HG03432 (cell line): ENCODE measurements at regions not wholly inside any gene's neighbourhood (a gene's known extent, or its start where the extent isn't known, plus 50 kb on each side); places are given as distances from the start of the nearest gene placed in this dataset.
"Not testable (repeated sequence)": the region's sequence is repeated elsewhere in the genome, so short reads cannot be mapped to it uniquely, and the experiment has no call there.

Experiments used
- ATAC-seq: cut with Tn5 transposase; IDR thresholded peaks from one replicate; pipeline ENCODE4 v1.9.1; 2021; ENCODE audit warnings: mild to moderate bottlenecking, moderate library complexity; ENCODE audit not compliant: unreplicated experiment

DNA sequence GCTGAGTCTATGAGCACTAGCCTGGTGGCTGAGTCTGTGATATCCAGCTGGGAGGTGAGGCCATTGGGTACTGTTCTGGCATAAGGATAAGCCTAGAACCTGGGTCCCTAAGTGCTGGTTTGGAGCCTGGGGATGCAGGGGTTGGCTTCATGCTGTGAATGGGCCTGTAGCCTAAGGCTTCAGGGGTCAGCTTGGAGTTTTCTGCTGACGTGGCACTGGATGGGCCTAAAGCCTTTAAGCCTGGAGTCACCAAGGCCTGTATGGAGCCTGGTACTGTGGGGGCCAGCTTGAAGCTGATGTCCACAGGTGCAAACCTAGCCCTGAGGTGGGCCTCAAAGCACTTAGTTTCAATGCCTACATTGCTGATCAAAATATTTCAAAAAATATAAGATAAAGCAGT is 979.6 kb upstream of the POU3F4 start:
- ATAC-seq = no peak

DNA sequence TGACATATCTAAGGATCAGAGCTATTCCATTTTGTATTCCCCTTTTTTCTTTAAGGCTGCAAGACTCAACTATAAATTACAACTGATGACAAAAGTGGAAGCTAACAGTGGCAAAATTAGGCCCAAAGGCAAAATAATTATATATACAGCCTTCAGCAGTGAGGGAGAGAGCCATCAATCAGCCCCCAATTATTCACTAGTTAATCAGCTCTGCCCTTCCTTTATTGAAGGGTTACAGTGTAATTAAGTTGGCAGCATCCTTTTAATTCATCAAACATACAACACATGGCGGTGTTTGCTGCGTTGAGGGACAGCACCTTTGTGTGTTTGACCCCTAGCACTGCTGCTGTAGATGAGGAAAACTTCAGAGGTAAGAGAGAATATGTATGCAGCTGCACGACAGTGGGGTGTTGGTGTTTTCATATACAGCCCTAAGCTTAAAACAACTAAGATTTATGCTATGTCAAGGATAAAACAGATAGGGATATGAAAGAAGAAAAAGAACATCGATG is 973.9 kb upstream of the POU3F4 start:
- ATAC-seq = no peak

DNA sequence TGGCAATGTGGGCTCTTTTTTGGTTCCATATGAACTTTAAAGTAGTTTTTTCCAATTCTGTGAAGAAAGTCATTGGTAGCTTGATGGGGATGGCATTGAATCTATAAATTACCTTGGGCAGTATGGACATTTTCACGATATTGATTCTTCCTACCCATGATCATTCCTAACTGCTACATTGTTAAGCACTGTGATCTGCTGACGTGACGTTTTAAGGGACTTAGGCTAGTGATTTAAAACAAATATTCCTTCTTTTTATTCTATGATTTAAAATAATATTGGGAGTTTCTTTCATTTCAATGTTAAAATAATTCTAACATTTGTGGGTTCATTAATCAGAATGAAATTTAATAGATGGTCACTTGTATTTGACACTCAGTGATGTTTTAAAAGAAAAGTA is 970.9 kb upstream of the POU3F4 start:
- ATAC-seq = not testable (repeated sequence)

DNA sequence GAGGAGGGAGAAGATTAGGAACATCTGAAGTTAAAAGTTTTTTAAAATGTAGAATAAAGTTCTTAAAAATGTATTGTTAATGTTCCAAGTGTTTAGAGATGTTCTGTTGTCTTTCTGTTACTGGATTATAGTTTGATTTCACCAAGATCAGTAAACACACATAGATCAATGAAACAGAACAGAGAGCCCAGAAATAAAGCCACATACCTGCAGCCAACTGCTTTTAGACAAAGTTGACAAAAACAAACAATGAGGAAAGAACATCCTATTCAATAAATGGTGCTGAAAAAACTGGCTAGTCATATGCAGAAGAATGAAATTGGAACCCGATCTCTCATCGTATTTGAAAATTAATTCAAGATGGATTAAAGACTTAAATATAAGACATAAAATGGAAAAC is 966.3 kb upstream of the POU3F4 start:
- ATAC-seq = no peak

DNA sequence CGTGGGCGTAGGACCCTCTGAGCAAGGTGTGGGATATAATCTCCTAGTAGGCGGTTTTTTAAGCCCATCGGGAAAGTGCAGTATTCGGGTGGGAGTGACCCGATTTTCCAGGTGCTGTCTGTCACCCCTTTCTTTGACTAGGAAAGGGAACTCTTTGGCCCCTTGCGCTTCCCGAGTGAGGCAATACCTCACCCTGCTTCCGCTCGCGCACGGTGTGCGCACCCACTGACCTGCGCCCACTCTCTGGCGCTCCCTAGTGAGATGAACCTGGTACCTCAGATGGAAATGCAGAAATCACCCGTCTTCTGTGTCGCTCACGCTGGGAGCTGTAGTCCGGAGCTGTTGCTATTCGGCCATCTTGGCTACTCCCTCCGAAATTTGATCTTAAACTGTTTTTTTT is 955.9 kb upstream of the POU3F4 start:
- not testable (repeated sequence) for ATAC-seq

DNA sequence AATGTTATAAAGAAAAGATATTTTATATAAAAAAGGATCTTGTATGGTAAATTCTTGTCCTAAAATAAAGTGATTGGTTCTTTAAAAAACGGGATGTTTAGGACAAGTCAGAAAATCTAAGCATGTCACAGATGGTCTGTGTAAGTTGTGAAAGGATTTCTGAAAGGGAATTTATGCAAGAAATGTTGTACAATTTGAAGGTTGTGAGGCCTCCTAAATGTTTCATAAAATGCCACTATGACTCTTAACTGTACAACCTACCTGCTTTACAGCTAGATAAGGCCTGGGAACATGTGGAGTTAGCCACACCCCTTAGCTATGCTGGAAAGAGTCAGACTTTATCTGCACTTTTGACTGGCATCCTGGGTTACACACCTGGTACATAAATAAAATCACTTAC is 951.5 kb upstream of the POU3F4 start:
- ATAC-seq = no peak

DNA sequence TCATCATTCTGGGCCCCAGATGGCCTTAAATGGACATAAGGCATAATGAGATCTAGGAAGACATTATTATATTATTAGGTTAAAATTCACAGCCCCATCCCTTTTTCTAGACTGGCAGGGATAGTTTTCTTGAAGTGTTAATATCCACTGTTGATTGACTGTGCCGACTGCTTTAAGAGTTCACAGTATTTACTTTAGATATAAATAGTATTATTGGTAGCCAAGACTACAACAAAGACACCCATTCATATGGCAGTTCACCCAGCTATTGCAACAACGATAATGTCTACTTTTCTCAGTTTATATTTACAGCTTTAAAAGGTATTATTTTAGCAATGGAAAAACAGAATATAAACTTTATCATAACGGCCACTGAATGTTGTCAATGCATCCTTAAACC is 922.2 kb upstream of the POU3F4 start:
- ATAC-seq = no peak

DNA sequence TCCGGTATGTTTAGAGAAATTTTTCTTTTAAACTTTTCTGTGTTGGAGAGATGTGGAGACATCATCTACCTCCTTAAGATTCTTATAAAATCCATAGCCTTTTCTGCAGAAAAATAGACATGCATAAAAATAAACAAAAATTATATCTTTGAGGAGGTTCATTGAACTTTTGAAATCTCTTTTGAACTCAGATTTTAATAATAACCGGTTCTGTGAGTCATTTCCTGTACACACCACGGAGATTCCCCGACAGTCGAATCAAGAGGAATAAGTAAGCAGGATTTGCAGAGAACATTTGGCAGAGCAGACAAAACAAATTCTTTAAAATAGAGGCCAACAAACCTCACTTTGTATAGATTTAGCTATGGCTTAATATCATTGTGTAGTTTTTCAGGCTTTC is 918.7 kb upstream of the POU3F4 start:
- no peak for ATAC-seq

DNA sequence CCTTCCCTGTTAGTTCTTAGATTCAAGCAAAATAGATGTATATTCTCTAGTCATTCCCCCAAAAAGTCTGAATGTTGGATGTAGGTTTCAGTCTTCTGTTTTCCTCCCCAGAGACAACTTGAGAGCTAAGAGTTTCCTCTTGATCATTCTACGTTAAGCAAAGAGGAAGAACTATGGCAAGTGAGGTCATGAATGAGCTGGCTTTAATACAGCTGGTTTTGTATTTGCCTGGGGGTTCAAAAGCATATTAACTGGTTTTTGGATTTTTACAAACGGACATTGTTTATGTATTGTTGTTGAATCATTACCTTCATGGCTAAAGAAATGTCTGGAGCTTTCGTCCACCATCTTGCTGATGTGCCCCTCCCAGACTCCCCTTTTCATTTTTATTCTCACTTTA is 916.7 kb upstream of the POU3F4 start:
- ATAC-seq = no peak

DNA sequence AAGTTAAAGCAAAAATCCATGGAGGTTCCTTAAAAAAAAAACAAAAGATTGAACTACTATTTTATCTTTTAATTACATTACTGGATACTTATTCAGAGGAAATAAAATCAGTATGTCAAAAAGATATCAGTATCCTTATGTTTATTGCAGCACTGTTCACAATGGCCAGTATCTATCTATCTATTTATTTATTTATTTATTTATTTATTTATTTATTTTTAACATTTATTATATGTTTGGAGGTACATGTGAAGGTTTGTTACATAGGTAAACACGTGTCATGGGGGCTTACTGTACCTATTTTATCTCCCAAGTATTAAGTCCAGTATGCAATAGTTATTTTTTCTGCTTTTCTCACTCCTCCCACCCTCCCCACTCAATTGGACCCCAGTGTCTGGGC is 881.1 kb upstream of the POU3F4 start:
- ATAC-seq = no peak

DNA sequence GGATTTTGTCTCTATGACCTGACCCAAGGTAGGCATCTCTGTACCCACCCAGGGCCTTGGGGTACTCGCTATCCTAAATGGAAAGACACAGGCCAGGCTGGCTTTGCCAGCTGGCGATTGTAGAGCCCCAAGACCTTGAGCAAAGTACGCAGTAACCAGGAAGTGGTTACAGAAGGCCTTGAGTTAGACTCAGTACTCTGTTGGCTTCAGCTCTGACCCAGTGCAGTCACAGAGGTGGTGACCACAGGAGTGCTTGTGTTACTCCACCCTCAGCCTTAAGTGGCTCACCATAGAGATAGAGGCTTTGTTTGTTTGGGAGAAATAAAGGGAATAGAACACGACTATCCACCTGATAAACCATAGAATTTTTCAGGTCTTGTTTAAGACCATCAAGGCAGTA is 880.5 kb upstream of the POU3F4 start:
- ATAC-seq = no peak

DNA sequence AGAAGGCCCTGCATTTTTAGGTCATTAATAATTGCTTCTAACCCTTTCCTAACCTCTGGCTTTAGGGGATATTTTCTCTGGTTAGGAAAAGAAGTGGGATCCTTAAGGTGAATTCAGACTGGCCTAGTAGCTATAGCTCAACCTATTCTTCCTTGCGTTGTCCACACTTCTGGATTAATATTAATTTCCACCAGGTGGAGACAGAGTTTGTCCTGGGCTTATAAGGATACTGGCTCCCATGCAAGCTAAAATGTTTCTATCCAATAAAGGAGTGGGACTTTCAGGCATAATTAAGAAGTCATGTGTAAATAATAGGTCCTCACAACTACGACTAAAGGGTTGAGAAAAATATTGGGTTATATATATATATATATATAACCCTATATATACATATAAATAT is 860.0 kb upstream of the POU3F4 start:
- ATAC-seq = no peak

DNA sequence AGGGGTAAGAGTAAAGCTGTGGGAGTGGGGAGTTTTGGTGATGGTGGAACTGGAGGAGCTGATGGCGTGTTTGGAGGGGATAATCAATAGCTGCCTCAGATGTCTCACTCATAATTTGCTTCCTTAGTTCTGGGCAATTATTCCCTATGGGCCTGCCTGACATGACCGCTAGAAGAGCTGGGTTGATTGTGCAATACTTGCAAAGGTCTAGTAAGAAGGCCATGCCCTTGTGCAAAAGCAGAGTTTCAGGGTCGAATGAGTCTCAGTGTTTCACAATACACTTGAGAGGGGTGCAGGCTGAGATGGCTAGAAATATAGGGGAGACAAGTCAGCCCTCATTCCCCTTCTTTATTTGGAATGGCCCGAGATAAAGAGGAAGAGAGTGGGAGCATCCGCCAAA is 858.4 kb upstream of the POU3F4 start:
- no peak for ATAC-seq

DNA sequence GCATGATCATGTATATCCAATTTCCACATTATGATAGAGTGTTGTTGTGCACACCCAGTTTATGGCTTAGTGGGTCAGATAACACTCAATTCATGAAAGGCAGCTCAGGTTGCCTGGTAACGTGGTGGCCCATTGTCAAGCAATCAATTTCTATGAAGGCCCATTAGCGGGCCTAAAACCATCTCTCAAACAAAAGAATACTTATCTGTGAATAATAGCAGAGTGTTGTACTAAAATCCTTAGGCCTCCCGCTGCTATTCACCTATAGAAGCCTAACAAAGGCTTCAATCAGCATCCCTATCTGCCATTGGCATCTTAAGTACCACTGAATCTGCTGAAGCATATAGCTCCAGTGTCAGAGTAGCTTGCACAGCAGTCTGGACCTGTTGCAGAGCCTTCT is 849.6 kb upstream of the POU3F4 start:
- no peak for ATAC-seq

DNA sequence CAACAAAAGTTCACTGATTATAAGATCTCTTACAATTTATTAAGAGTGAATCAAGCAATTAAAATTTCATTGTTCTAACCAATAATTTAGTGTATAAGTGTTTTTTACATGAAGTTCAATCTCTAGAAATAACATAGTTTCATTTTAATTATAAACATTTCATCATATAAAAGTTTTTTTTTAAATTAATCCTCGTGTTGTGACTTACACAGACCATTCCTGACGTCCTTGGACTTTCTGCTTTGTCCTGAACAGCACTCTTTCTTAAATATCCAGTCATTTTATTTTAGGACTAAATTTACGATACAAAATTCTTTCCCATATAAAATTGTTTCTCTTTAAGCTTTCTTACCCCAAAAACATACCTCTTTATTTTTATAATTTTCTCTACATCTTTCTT is 841.7 kb upstream of the POU3F4 start:
- ATAC-seq = no peak

DNA sequence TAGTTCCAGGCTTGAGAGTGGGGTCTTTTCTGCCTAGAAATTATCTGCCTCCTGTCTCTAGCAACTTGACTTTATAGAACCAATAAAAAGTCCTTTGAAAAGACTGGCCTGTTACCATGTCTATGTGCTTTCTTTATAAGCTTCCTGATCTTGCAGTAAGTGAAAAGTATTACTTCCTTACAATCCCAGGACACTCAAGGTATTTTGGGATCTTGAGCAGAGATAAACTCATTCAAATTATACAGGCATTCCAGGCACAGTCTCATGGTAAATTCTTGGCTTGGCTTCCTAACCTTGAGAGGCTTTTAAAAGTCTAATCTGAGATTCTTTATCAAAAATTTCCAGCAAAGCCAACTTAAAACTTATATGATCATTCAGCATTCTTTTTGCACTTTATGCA is 833.0 kb upstream of the POU3F4 start:
- no peak for ATAC-seq

DNA sequence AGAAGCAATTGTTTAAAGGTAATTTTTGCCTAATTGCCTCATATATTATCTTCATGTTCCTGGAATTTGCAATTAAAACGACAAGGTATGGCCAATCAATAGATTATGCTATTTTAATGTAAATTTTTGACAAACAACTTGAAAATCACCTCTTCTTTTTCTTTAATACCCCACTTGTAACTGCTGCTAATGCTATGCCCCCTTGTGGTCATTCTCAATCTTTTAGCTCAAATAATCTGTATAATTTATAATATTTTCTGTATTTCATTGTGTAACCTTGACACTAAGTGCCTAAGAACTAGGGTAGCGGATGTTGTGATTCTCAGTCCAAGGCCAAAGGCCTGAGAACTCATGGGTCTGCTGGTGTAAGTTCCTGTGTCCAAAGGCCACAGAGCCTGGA is 831.7 kb upstream of the POU3F4 start:
- no peak for ATAC-seq

DNA sequence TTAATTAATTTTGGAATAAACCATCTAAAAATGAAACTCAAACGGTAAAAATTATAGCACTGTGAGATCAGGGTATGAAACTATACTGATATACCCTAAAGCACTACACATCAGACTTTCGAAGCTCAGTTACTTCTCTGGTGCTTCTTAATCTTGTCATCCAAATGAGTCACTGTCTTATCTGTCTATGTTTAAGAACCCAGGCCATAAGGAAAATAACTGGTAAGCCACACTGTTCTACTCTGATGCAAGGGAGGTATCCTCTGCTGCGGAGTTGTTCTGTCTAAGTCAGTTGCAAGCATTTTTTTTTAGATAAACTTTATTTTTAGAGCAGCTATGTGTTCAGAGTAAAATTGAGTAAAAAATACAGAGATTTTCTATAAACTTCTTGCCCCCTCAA is 830.8 kb upstream of the POU3F4 start:
- no peak for ATAC-seq

DNA sequence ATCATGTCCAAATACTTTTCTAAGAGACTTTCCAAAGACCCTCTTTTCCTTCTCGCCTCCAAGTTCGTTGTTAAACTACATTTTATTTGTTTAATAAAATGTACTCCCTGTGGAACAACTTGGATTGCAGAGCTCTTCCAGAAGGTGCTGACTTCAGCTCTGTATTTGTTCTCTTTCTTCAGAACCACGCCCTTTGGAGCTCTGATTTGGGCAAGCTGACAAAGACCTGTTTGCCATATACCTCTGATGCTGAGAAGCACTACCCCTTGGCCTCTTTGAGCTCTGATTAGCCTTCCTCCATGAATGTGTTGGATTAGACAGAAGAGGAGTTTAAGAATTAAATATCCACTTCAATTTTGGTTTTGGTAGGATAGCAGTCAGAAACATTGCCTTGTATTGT is 815.1 kb upstream of the POU3F4 start:
- no peak for ATAC-seq

DNA sequence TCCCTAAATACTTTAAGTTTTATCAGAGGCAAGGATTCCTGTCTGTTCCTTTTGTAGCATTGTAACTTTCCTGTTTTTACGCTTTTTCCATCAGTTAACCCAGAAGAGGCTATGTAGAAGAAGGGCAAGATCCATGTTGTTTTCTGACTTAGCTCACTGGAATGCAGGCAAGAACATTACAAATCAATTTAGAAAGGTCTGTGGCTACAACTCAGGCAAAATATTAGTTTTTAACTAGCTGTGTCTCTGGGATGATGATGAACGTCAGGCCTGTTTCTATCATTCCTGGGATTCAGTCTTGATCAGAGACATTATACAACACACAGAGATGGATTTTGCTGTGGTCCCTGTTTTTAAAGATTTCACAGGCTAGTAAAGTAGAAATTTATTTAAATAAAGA is 813.0 kb upstream of the POU3F4 start:
- no peak for ATAC-seq

DNA sequence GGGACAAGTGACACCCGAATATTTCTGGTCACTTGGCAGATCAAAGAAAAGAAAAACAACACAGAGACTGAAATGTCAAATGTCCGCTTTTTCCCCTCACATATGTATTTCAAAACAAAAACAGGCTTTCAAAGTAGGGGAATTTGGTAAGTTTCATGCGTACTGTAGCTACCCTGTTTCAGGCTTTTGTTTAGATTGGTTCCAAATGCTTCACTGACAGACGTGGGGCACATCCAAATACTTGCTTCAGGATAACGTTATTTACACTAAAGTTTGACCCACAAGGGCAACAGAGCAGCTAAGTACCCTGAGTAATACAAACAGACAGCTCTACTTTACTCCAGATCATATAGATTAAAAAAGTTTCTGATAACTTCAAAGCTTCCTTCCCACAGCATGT is 804.5 kb upstream of the POU3F4 start:
- ATAC-seq = no peak

DNA sequence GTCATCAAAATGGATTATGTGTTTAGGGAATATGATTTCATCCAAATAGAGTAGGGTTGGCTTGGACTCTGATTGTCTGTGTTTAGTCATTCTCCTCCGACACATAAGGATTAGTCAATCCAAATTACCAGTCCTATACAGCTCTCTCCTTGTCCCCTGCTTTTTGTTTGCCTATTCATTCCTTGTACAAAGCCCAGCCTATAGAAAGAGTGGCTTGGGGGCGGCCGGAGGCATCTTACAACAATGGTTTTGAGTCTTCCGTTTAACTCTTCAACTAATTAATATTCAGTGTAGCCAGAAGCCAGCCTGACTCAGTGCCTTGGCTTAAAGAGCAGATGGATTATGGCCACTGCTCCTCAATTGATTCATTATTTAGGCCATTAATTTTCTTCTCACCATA is 796.6 kb upstream of the POU3F4 start:
- no peak for ATAC-seq

DNA sequence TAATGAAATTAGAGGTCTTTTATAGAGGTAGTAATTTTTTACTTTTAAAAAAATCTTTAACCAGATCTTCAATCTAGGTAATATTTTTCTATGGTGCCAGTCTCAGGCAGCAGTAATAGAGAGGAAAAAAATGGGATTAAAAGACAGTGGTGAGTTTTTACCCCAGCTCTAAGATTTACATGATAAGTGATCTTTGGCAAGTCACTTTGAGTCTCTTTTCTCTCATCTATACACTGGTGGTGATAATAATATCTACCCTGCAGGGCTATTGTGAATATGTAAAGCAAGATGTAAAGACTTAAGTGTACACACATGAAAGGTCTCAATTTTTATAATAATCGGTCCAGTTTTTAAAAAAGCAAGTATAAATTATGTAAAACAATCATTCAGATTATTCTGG is 786.2 kb upstream of the POU3F4 start:
- ATAC-seq = no peak

DNA sequence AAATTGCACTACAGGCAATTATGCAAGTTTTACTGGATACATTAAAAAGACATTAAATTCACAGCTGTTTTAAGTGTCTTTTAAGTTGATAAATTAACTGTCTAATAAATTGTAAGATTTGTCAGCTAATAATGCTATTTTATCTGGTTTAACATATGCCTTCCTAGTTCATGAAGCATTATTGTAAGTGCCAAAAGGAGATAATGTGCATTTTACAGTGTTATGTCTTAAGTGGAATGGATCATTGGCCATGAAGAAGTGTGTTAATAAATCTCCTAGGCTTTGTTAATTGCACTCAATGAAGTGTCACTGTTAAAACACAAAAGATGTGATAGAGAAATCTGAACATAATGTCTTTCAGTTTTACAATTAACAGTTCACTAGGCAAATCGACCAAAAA is 784.3 kb upstream of the POU3F4 start:
- ATAC-seq = no peak
